A673 (cell line): ENCODE measurements at regions not wholly inside any gene's neighbourhood (a gene's known extent, or its start where the extent isn't known, plus 50 kb on each side); places are given as distances from the start of the nearest gene placed in this dataset.

ENCODE experiments used
- BruUV-seq: library from RNA; stranded (reverse); fragments of 400-500 nt; replicated peaks from 2 replicates; lab custom pipeline; 2021; lab: Mats Ljungman, UMichigan
- CTCF ChIA-PET: fragments of 300-600 bp; sonication (Branson Sonifier 250); formaldehyde crosslinking; loops from one replicate; lab custom pipeline; 2022; ENCODE audit warnings: antibody characterized with exemption; lab: Charles Lee
- POLR2A ChIA-PET: fragments of 300-600 bp; sonication (Branson Sonifier 250); formaldehyde crosslinking; loops from one replicate; lab custom pipeline; 2022; ENCODE audit warnings: antibody characterized with exemption; ENCODE audit not compliant: low non-redundant PET; lab: Charles Lee
- DNase-seq: peaks from one replicate; pipeline ENCODE4 v3.0.0-alpha.2; 2015; ENCODE audit warnings: low spot score
- H3K27ac ChIP-seq: fragments of 200-600 bp; sonication (generic); 2 replicates; pipeline ENCODE4 v1.5.1; 2016; ENCODE audit warnings: mixed run types, low read depth, mild to moderate bottlenecking, mixed read lengths, antibody characterized with exemption, low read length; ENCODE audit not compliant: poor library complexity, severe bottlenecking
- H3K27me3 ChIP-seq: fragments of 200-600 bp; sonication (generic); replicated peaks from 2 replicates; pipeline ENCODE4 v1.6.1; 2017; ENCODE audit warnings: mixed run types, low read depth, mild to moderate bottlenecking, mixed read lengths, antibody characterized with exemption, low read length; ENCODE audit not compliant: insufficient read depth, poor library complexity
- H3K36me3 ChIP-seq: fragments of 200-600 bp; sonication (generic); 2 replicates; pipeline ENCODE4 v1.6.1; 2016; ENCODE audit warnings: mixed run types, mild to moderate bottlenecking, mixed read lengths, antibody characterized with exemption, low read length; ENCODE audit not compliant: insufficient read depth, poor library complexity, severe bottlenecking
- H3K4me1 ChIP-seq: fragments of 200-600 bp; sonication (generic); 2 replicates; pipeline ENCODE4 v1.6.1; 2017; ENCODE audit warnings: mixed run types, mild to moderate bottlenecking, mixed read lengths, antibody characterized with exemption, low read length; ENCODE audit not compliant: insufficient read depth, poor library complexity, severe bottlenecking
- H3K4me3 ChIP-seq: fragments of 200-600 bp; sonication (generic); 2 replicates; pipeline ENCODE4 v1.5.1; 2016; ENCODE audit warnings: low read depth, mixed run types, mild to moderate bottlenecking, mixed read lengths, low read length; ENCODE audit not compliant: poor library complexity, severe bottlenecking
- H3K9me3 ChIP-seq: fragments of 200-600 bp; sonication (generic); 2 replicates; pipeline ENCODE4 v1.6.1; 2016; ENCODE audit warnings: mixed run types, low read depth, mild to moderate bottlenecking, mixed read lengths, antibody characterized with exemption, low read length; ENCODE audit not compliant: poor library complexity, severe bottlenecking
- CTCF ChIP-seq: fragments of 300-800, 200-600 bp; sonication (generic); conservative IDR thresholded peaks from 2 replicates; pipeline ENCODE4 v1.5.1; 2017; ENCODE audit warnings: low read depth, mild to moderate bottlenecking, antibody characterized with exemption, low read length, moderate library complexity, mixed read lengths
- EZH2 ChIP-seq: fragments of 200-600 bp; sonication (generic); IDR thresholded peaks from 2 replicates; pipeline ENCODE4 v1.6.1; 2017; ENCODE audit warnings: borderline replicate concordance, low read depth, mild to moderate bottlenecking, mixed read lengths, antibody characterized with exemption, low read length; ENCODE audit not compliant: poor library complexity, severe bottlenecking
- intact Hi-C: fragments of 100-400 bp; cut with micrococcal nuclease; formaldehyde crosslinking; loops from one replicate; pipeline ENCODE4 v1.10.0; 2022; ENCODE audit not compliant: unreplicated experiment

GRCh38 chr4:189506080-189506479 is 434.6 kb upstream of the FRG1 start:
- intact Hi-C loops, result no loop called here
- CTCF ChIA-PET, result no interaction called here
- Histone ChIP-seq H3K36me3 (no peaks in the 10 kb centered on the region), H3K9me3 (no peaks in the 10 kb centered on the region), H3K4me3 (no peak overlapping the region), H3K27ac (no peak overlapping the region), H3K27me3 (peaks cover 5% of the 10 kb centered on the region), H3K4me1 (no peaks in the 10 kb centered on the region)
- no peak for TF ChIP-seq CTCF
- no peak for TF ChIP-seq EZH2
- no TSS peak for BruUV-seq
- DNase-seq, result no peak
- POLR2A ChIA-PET, result no interaction called here

GRCh38 chr4:189507060-189507459 is 433.6 kb upstream of the FRG1 start:
- no peak overlapping the region for H3K27ac ChIP-seq
- CTCF ChIA-PET, result no interaction called here

GRCh38 chr4:189510601-189511000 is 430.1 kb upstream of the FRG1 start:
- H3K27ac ChIP-seq, result no peak overlapping the region
- POLR2A ChIA-PET, result no interaction called here
- no peaks in the 10 kb centered on the region for H3K27me3 ChIP-seq
- H3K4me3 ChIP-seq, result no peak overlapping the region
- H3K9me3 ChIP-seq, result no peaks in the 10 kb centered on the region
- TF ChIP-seq CTCF (no peak), EZH2 (no peak)
- no peaks in the 10 kb centered on the region for H3K4me1 ChIP-seq
- no TSS peak for BruUV-seq
- no peaks in the 10 kb centered on the region for H3K36me3 ChIP-seq
- intact Hi-C loops, result no loop called here
- CTCF ChIA-PET, result no interaction called here
- DNase-seq, result no peak

More at GRCh38 chr4:189507060-189507459, 433.6 kb upstream of the FRG1 start:
- Histone ChIP-seq H3K4me1 (no peaks in the 10 kb centered on the region), H3K9me3 (no peaks in the 10 kb centered on the region), H3K27me3 (no peaks in the 10 kb centered on the region), H3K36me3 (no peaks in the 10 kb centered on the region), H3K4me3 (no peak overlapping the region)
- no peak for TF ChIP-seq EZH2
- no peak for TF ChIP-seq CTCF
- POLR2A ChIA-PET, result no interaction called here
- intact Hi-C loops, result no loop called here
- no peak for DNase-seq
- BruUV-seq, result no TSS peak
